Loucy (cell line): ENCODE measurements at regions not wholly inside any gene's neighbourhood (a gene's known extent, or its start where the extent isn't known, plus 50 kb on each side); places are given as distances from the start of the nearest gene placed in this dataset.

ENCODE experiments used
- H2AFZ ChIP-seq: fragments of 200-600 bp; sonication (generic); 2 replicates; pipeline ENCODE4 v1.6.0; 2016; ENCODE audit warnings: antibody characterized with exemption, mild to moderate bottlenecking, low read length, moderate library complexity
- H3F3A ChIP-seq: fragments of 200-600 bp; 2 replicates; pipeline ENCODE4 v1.6.0; 2016; ENCODE audit warnings: antibody characterized with exemption, low read depth, mild to moderate bottlenecking
- H3K27me3 ChIP-seq: fragments of 200-600 bp; sonication (generic); 2 replicates; pipeline ENCODE4 v1.6.1; 2014; ENCODE audit warnings: low read length, mild to moderate bottlenecking; ENCODE audit not compliant: insufficient read depth, poor library complexity, severe bottlenecking
- H3K36me3 ChIP-seq: fragments of 200-600 bp; sonication (generic); 2 replicates; pipeline ENCODE4 v1.6.1; 2016; ENCODE audit warnings: low read length; ENCODE audit not compliant: insufficient read depth
- H3K4me1 ChIP-seq: fragments of 200-600 bp; sonication (generic); 2 replicates; pipeline ENCODE4 v1.5.1; 2014; ENCODE audit warnings: low read length, mild to moderate bottlenecking; ENCODE audit not compliant: insufficient read depth, poor library complexity, severe bottlenecking
- H3K4me2 ChIP-seq: fragments of 200-600 bp; sonication (generic); 2 replicates; pipeline ENCODE4 v1.6.0; 2014; ENCODE audit warnings: antibody characterized with exemption, low read length, low read depth, mild to moderate bottlenecking; ENCODE audit not compliant: poor library complexity, severe bottlenecking
- H3K4me3 ChIP-seq: fragments of 200-600 bp; sonication (generic); 2 replicates; pipeline ENCODE4 v1.5.1; 2014; ENCODE audit warnings: low read length, mild to moderate bottlenecking, mixed read lengths; ENCODE audit not compliant: poor library complexity, severe bottlenecking
- H3K79me2 ChIP-seq: fragments of 200-600 bp; sonication (generic); 2 replicates; pipeline ENCODE4 v1.6.1; 2014; ENCODE audit warnings: low read length; ENCODE audit not compliant: insufficient read depth
- H3K9ac ChIP-seq: fragments of 200-600 bp; sonication (generic); 2 replicates; pipeline ENCODE4 v1.6.0; 2014; ENCODE audit warnings: mild to moderate bottlenecking, low read depth, low read length, moderate library complexity; ENCODE audit not compliant: poor library complexity, severe bottlenecking
- H3K9me2 ChIP-seq: fragments of 200-600 bp; sonication (generic); replicated peaks from 2 replicates; pipeline ENCODE4 v1.6.1; 2016; ENCODE audit warnings: low read depth, low read length, mixed read lengths
- H3K9me3 ChIP-seq: fragments of 200-600 bp; sonication (generic); 2 replicates; pipeline ENCODE4 v1.6.1; 2014; ENCODE audit warnings: mild to moderate bottlenecking, antibody characterized with exemption, low read length, low read depth; ENCODE audit not compliant: insufficient read depth
- H4K20me1 ChIP-seq: fragments of 200-600 bp; sonication (generic); 2 replicates; pipeline ENCODE4 v1.6.0; 2014; ENCODE audit warnings: antibody characterized with exemption, low read length, mild to moderate bottlenecking; ENCODE audit not compliant: insufficient read depth, poor library complexity, severe bottlenecking
- CTCF ChIP-seq: fragments of 200-600 bp; sonication (generic); conservative IDR thresholded peaks from 2 replicates; pipeline ENCODE4 v1.5.1; 2014; ENCODE audit warnings: mild to moderate bottlenecking, antibody characterized with exemption, low read length
- EZH2phosphoT487 ChIP-seq: fragments of 200-600 bp; IDR thresholded peaks from 2 replicates; pipeline ENCODE4 v1.6.1; 2018; ENCODE audit warnings: antibody characterized with exemption, mild to moderate bottlenecking, moderate library complexity, borderline replicate concordance

GRCh38 chr1:213484758-213485157, 433.7 kb downstream of the RPS6KC1 start:
- no peak overlapping the region for H3K4me3 ChIP-seq
- no peak overlapping the region for H3K9ac ChIP-seq
- no peaks in the 10 kb centered on the region for H3K27me3 ChIP-seq
- no peaks in the 10 kb centered on the region for H3K9me3 ChIP-seq
- H3K4me2 ChIP-seq = no peak overlapping the region
- H3F3A ChIP-seq = no peaks in the 10 kb centered on the region
- no peaks in the 10 kb centered on the region for H3K4me1 ChIP-seq
- no peaks in the 10 kb centered on the region for H3K79me2 ChIP-seq
- TF ChIP-seq EZH2phosphoT487 (no peak), CTCF (no peak)
- H2AFZ ChIP-seq = no peak overlapping the region
- H4K20me1 ChIP-seq = no peaks in the 10 kb centered on the region
- no peaks in the 10 kb centered on the region for H3K36me3 ChIP-seq
- no peaks in the 10 kb centered on the region for H3K9me2 ChIP-seq

- Histone ChIP-seq H3K4me2 (no peak overlapping the region), H3K36me3 (no peaks in the 10 kb centered on the region), H3K4me1 (no peaks in the 10 kb centered on the region), H3F3A (no peaks in the 10 kb centered on the region), H3K4me3 (no peak overlapping the region), H4K20me1 (no peaks in the 10 kb centered on the region), H2AFZ (no peak overlapping the region), H3K9me3 (no peaks in the 10 kb centered on the region), H3K9ac (no peak overlapping the region), H3K79me2 (no peaks in the 10 kb centered on the region), H3K27me3 (no peaks in the 10 kb centered on the region), H3K9me2 (no peaks in the 10 kb centered on the region)
- TF ChIP-seq CTCF (no peak), EZH2phosphoT487 (no peak)
Observed at GRCh38 chr1:213486488-213486887, 435.4 kb downstream of the RPS6KC1 start.

- H3K4me3 ChIP-seq = no peak overlapping the region
- no peaks in the 10 kb centered on the region for H3K9me3 ChIP-seq
- no peaks in the 10 kb centered on the region for H4K20me1 ChIP-seq
- H3K27me3 ChIP-seq = no peaks in the 10 kb centered on the region
- no peak overlapping the region for H2AFZ ChIP-seq
- no peaks in the 10 kb centered on the region for H3F3A ChIP-seq
- no peak overlapping the region for H3K4me2 ChIP-seq
- no peak overlapping the region for H3K9ac ChIP-seq
- no peaks in the 10 kb centered on the region for H3K4me1 ChIP-seq
- no peaks in the 10 kb centered on the region for H3K36me3 ChIP-seq
- no peak for TF ChIP-seq EZH2phosphoT487
- no peak for TF ChIP-seq CTCF
- no peaks in the 10 kb centered on the region for H3K9me2 ChIP-seq
- no peaks in the 10 kb centered on the region for H3K79me2 ChIP-seq
Observed at GRCh38 chr1:213491468-213491867, 440.4 kb downstream of the RPS6KC1 start.
